ENCODE measurements at regions not wholly inside any gene's neighbourhood (a gene's known extent, or its start where the extent isn't known, plus 50 kb on each side); places are given as distances from the start of the nearest gene placed in this dataset.

DNA sequence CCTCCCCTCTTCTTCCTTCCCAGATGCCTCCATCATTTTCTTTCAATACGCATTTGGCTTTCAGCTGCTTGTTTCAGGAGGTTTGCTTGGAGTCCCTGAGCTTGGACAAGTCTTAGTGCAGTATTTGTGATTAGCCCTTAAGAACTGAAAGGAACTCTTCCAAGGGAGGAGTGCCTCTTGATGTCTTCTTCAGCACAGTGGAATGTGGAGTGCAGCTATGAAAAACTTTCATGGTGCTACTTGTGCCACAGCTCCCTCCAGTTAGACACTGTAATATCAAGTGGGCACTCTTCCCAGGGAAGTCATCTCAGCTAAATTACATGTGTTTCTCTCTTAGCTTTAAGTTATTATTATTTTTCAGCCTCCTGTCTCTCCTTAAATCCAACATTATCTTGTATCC is 173.1 kb downstream of the NECTIN3 start:
- DNase-seq (ENCODE audit: low spot score): no peak

DNA sequence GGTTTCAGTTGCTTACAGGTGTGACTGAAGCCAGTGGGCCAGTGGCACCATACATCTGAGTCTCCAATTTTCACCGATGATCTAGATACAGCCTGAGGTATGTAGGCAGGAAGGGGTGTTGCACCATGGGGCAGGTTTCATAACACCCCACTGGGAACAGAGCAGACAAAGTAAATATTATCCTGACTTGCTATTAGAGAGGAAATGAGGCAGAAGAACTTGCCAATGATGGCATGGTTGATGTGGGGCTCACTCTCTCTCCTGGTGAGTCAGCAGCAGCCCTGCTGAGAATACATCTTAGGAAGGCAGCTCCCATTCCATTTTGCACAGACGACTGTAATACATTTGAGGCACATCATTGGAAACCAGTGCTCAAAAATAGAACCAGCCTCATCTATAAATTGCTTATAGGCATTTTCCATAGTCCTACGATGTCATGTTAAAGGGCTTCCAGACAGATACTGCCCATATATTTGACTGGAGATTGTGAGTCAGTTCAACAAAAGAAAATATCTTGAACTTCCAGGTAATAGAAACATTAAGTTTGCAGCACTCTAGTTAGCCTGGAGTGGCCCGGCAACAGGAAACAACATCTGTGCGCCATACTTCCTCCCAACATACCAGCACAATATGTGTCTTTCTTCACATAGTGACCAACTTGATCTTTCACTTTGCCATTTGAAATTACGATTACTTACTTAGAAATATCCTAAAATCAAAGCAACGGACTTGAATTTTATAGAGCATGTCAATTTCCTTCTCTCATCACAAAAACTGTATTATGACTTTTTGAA is 175.5 kb downstream of the NECTIN3 start:
- DNase-seq (ENCODE audit: low spot score): no peak

DNA sequence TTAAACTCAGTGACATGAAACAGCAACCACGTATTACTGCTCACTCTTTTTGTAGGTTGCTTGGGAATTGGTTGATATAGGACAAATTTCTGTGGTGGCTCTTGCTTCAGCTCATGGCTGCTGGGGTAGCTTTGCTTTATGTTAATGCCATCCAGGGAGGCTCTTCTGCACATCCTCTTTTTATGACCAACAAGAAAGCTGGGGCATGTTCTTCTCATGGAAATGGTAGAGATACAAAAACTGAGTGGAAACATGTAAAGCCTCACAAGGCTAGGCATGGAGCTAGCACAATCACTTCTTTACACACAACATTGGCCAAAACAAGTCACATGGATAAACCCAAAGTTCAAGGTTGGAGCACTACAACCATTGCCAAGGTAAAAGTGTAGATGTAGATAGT is 176.8 kb downstream of the NECTIN3 start:
- DNase-seq (ENCODE audit: low spot score): no peak

- no peak for DNase-seq (ENCODE audit: low spot score)
Observed at GRCh38 chr3:111249421-111249820, 177.8 kb downstream of the NECTIN3 start.

GRCh38 chr3:111252779-111253178 is 181.2 kb downstream of the NECTIN3 start:
- DNase-seq (ENCODE audit: low spot score): no peak

DNA sequence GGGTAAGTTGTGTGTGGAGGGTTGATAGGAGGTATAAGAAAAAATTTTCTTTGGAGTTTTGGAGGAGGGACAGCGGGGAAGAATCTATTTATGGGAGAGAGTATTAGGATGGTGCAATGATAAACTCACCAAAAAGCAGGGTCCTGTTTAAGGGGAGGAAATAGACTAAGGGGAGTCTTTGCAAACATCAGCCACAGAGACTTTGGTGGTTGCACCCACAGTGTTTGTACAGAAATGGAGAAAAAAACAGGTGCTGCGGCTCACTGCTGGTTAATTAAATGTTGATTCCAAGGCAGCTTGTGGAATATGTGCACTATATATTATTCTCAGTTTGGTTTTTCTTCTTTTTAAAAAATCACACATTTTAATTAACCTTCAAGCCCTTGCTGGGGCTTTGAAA is 182.1 kb downstream of the NECTIN3 start:
- no peak for DNase-seq (ENCODE audit: low spot score)

- no peak for DNase-seq (ENCODE audit: low spot score)
Observed at GRCh38 chr3:111260878-111261277, 189.3 kb downstream of the NECTIN3 start.

GRCh38 chr3:111269777-111270176 is 198.2 kb downstream of the NECTIN3 start:
- DNase-seq (ENCODE audit: low spot score): no peak

GRCh38 chr3:111277226-111277625 is 205.6 kb downstream of the NECTIN3 start:
- DNase-seq (ENCODE audit: low spot score): no peak

DNA sequence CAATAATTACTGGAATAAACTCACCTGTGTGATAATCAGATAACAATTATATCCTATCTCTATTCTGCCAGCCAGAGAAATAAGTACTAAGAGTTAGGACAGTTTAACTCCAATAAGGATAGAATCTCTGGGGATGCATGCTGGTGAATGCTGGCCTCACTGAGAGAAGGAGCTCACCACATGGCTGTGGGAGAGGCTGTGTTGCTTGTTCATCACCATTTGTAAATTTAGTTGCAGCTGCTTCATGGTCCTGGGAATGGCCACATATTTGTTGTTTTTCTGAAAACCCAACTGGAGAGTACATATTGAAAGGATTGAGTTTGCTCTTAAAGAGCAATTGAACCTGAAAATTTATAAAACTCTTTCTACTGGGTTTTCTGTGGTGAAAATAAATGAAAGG is 207.3 kb downstream of the NECTIN3 start:
- no peak for DNase-seq (ENCODE audit: low spot score)

- no peak for DNase-seq (ENCODE audit: low spot score)
Observed at GRCh38 chr3:111282024-111282423, 210.4 kb downstream of the NECTIN3 start.

DNA sequence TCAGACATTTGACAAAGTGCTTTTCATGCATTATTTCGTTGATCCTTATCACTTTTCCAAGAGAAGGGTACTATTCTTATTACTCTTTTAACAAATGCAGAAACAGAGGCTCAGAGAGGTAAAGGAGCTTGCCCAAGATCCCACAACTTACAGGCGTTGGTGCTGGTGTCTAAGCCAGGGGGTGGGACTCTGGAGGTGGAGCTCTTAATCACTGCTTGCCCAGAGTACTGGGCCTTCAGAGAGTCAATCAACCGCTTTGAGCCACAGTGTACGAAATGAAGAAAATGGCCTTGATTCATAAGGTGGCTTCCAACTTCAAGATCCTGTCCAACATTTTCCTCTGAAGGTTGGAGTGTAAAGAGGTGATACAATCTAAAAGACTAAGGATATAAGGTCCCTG is 211.5 kb downstream of the NECTIN3 start:
- DNase-seq (ENCODE audit: low spot score): no peak

DNA sequence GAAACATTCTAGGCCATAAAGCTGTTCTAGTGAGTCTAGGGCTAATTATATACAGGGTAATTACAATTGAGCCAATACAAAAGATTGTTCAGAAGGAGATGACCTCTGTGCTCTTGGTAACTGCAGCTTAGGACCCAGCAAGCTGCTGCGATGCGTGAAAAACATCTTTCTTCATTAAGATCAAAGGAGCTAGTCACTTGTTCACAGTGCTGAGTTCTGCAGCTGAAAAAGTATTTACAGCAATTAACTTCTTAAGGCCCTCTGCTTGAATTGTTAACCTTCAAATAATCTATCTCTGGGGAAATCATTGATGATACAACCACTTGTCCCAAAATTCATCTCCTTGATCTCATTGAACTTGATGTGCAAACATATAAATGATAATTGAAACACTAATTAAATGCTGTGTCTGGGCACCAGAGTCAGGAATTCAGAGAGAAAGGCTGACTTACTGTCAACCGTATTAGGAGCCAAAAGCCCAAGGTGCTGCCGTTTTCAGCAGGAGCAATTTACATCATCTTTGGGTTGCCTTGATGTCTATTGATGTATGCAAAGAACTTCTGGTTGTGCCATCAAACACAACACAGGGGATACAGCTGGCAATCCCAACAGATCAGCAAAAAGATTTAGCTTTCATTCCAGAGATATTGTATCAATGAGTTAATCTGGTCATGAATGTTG is 213.0 kb downstream of the NECTIN3 start:
- no peak for DNase-seq (ENCODE audit: low spot score)

DNA sequence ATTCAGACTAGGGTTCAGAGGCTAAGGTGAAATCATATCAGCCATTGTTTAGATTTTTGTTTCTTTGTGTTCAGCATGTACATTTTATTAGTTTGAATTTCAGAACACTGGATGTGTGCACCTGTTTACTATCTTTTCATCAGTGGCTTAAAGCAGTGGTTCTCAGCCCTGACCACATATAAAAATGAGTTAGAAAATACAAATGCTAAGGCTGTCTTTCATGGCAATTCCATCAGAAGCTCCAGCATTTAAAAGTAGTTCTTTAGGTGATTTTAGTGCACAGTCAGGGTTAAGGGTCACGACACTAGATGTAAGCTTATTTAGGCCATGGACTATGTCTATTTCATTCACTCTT is 213.5 kb downstream of the NECTIN3 start:
- no peak for DNase-seq (ENCODE audit: low spot score)

- DNase-seq (ENCODE audit: low spot score): no peak
Observed at GRCh38 chr3:111285694-111286093, 214.1 kb downstream of the NECTIN3 start.

GRCh38 chr3:111286746-111287145 is 215.1 kb downstream of the NECTIN3 start:
- DNase-seq (ENCODE audit: low spot score): no peak

DNA sequence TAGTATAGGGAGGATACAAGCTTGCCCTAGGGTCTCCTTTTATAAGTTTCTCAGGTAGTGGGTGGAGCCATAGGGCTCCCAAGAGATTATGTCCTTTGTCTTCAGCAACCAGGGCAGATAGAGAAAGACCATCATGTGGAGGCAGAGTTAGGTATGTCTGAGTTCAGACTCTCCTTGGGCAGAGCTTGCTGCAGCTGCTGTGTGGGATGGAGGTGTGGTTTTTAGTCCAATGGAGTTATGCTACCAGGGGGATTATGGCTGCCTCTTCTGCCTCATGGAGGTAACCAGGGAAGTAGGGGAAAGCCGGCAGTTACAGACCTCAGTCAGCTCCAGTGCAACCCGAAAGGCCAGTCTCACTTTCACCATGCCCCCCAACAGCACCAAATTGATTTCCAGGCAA is 220.5 kb downstream of the NECTIN3 start:
- DNase-seq (ENCODE audit: low spot score): no peak

GRCh38 chr3:111299192-111299615 is 227.6 kb downstream of the NECTIN3 start:
- DNase-seq (ENCODE audit: low spot score): no peak

GRCh38 chr3:111301238-111301798 is 229.7 kb downstream of the NECTIN3 start:
- DNase-seq (ENCODE audit: low spot score): no peak

GRCh38 chr3:111302063-111302462 is 230.4 kb downstream of the NECTIN3 start:
- DNase-seq (ENCODE audit: low spot score): no peak

- DNase-seq (ENCODE audit: low spot score): no peak
Observed at GRCh38 chr3:111303760-111304159, 232.1 kb downstream of the NECTIN3 start.

DNA sequence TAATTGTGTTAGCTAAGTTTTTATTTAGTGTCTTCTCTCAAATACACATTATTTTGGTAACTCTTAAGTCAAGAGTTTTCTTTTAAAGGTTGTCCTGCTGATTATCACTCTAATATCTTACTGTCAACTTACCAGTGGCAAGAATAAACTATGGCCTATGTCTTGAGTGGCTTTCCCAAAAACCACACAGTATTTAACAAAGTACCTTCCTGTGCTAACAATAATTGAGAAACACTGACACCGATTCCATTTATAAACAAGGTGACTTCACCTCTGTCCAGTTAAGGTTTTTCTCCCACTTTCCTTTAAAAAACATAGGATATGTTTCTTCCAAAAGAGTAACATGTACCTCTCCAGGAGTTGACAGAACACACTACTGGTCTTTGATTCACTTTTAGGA is 234.3 kb upstream of the CD96 start:
- no peak for DNase-seq (ENCODE audit: low spot score)

- DNase-seq (ENCODE audit: low spot score): no peak
Observed at GRCh38 chr3:111311126-111311525, 230.9 kb upstream of the CD96 start.

All from cerebellar cortex (tissue), 1 donor.